ENCODE measurements at regions not wholly inside any gene's neighbourhood (a gene's known extent, or its start where the extent isn't known, plus 50 kb on each side); places are given as distances from the start of the nearest gene placed in this dataset.

DNA sequence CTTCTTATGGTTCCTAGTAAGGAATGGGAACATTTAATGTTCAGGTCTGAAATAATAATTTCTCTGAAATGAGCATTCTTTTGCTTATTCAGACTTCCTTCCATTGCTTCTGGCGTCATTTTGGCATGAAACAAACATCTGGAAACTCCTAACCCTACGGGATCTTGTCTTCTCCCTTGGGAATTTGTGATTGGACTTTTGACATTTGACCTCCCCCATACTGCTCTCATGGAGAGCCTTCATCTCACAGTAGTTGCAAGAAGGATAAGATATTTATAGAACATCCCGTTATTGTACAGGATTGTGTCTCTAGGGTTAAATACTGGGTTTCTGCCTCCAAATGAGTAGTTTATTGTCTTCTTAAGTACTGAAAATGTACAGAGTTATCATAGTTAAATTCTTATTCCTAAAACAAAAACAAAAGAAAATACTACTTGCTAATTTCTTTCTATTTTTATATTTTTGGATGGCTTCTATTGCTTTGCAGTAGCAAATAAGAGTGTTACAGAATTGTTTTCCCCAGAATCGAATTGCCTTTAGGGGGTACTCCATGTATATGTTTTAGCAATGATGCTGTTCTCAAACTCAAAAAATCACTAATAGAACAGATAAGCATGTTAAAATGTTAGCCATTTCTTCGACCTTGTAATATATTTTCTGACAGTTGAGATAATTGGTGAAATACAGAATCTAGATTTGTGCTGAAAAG lies 366.8 kb downstream of the DLEU7 start:
- 75% methylated on average over 5 of the region's 5 CpGs for WGBS
- TF ChIP-seq POLR2A (IDR thresholded peaks at IDR 0.05; ENCODE audit: low read depth): no peak
- no peak for TF ChIP-seq EP300 (IDR thresholded peaks at IDR 0.05)
- TF ChIP-seq POLR2AphosphoS5 (IDR thresholded peaks at IDR 0.05): no peak
- TF ChIP-seq, protein P1, sequence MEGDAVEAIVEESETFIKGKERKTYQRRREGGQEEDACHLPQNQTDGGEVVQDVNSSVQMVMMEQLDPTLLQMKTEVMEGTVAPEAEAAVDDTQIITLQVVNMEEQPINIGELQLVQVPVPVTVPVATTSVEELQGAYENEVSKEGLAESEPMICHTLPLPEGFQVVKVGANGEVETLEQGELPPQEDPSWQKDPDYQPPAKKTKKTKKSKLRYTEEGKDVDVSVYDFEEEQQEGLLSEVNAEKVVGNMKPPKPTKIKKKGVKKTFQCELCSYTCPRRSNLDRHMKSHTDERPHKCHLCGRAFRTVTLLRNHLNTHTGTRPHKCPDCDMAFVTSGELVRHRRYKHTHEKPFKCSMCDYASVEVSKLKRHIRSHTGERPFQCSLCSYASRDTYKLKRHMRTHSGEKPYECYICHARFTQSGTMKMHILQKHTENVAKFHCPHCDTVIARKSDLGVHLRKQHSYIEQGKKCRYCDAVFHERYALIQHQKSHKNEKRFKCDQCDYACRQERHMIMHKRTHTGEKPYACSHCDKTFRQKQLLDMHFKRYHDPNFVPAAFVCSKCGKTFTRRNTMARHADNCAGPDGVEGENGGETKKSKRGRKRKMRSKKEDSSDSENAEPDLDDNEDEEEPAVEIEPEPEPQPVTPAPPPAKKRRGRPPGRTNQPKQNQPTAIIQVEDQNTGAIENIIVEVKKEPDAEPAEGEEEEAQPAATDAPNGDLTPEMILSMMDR (IDR thresholded peaks at IDR 0.05): no peak
- no peak for DNase-seq (ENCODE audit: extremely low spot score)
- no peaks in the 10 kb centered on the region for H3K27me3 ChIP-seq
- H3K4me3 ChIP-seq: no peak overlapping the region
- no peak overlapping the region for H3K27ac ChIP-seq (replicated peaks in 1 of 4)
- H3K4me1 ChIP-seq: no peaks in the 10 kb centered on the region
- intact Hi-C loops (cut with DNase I): no loop called here
- H3K36me3 ChIP-seq: no peaks in the 10 kb centered on the region
- H3K9me3 ChIP-seq: no peaks in the 10 kb centered on the region

DNA sequence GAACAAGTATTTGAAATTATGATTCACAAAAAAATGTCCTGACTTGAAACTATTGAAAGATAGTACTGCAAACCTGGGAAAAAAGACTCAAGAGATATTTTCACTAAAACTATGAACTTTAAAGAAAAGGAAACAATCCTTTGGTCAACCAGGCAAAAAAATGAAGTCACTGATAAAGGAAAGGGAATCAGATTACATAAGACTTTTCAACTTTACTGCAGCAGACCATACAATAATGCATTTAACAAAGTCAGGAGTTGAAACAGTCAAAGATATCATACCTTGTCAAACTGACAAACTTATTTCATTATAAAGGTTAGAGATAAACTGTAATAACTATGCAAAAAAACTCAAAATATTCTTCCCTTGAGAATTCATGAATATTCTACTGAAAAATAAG lies 361.6 kb downstream of the DLEU7 start:
- TF ChIP-seq, protein P1 (IDR thresholded peaks at IDR 0.05): no peak
- TF ChIP-seq EP300 (IDR thresholded peaks at IDR 0.05): no peak
- TF ChIP-seq POLR2AphosphoS5 (IDR thresholded peaks at IDR 0.05): no peak
- no peak overlapping the region for H3K27ac ChIP-seq (replicated peaks in 1 of 4)
- H3K4me1 ChIP-seq: no peaks in the 10 kb centered on the region
- H3K27me3 ChIP-seq: no peaks in the 10 kb centered on the region
- no peaks in the 10 kb centered on the region for H3K9me3 ChIP-seq
- DNase-seq (ENCODE audit: extremely low spot score): no peak
- H3K4me3 ChIP-seq: no peak overlapping the region
- H3K36me3 ChIP-seq: no peaks in the 10 kb centered on the region
- intact Hi-C loops (cut with DNase I): no loop called here

DNA sequence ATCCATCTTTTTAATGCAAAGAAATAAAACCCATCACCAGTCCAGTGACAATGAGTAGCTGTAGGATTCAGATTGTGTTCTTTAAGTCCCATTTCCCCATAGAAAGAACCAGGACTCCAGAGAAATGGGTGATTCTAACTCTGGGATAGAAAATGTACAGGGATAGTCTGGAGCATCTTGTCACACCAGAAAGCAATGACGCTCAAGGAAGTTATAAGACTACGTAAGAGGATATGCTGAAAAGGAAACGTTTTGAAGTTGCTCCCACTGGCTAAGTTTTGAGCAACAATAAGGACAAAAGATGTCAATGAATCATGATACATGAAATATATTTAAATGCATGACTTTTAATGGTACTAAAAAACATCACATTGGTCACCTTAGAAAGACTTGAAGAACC lies 360.1 kb downstream of the DLEU7 start:
- WGBS: 86% methylated on average over 3 of the region's 3 CpGs
- intact Hi-C loops (cut with DNase I): no loop called here
- H3K27me3 ChIP-seq: no peaks in the 10 kb centered on the region

DNA sequence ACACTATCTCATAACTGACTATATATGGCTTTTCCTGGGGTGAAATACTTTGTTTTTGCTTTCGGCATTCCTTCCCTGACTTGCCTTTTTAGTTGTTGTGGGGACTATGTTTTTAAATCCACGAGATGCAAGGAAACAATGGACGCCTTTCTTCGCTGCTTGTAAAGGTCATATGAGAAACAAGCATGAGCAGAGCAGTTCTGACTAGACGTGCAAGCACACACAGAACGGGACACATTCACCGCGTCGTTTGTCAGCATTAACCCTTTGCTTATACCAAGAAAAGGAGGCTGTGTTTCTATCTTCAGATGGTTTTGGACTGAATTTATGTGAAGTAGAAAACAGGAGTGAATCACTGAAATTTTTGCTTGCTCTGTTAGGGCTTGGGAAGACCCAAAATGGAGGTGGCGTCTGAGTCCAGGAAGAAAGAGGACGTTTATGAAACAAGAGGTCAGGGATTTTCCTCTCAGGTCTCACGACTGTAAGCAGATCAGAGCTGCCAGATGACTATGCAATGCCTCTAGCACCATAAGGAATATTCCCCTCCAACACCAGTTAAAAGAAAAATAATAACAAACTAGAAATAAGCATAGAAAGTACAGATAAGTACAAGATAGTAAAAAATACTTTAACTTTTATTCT lies 358.9 kb downstream of the DLEU7 start:
- Histone ChIP-seq H3K27ac (replicated peaks in 1 of 4) (no peak overlapping the region), H3K27me3 (no peaks in the 10 kb centered on the region), H3K4me1 (no peaks in the 10 kb centered on the region), H3K9me3 (no peaks in the 10 kb centered on the region), H3K36me3 (no peaks in the 10 kb centered on the region), H3K4me3 (no peak overlapping the region)
- intact Hi-C loops (cut with DNase I): no loop called here
- no peak for TF ChIP-seq POLR2A (IDR thresholded peaks at IDR 0.05; ENCODE audit: low read depth)
- no peak for DNase-seq (ENCODE audit: extremely low spot score)
- WGBS: 73% methylated on average over 12 of the region's 12 CpGs

More for the DNA sequence above, 360.1 kb downstream of the DLEU7 start:
- Histone ChIP-seq H3K36me3 (no peaks in the 10 kb centered on the region), H3K4me1 (no peaks in the 10 kb centered on the region), H3K4me3 (no peak overlapping the region), H3K9me3 (no peaks in the 10 kb centered on the region), H3K27ac (replicated peaks in 1 of 4) (no peak overlapping the region)
- TF ChIP-seq, protein P1 (IDR thresholded peaks at IDR 0.05): no peak
- no peak for TF ChIP-seq EP300 (IDR thresholded peaks at IDR 0.05)
- DNase-seq (ENCODE audit: extremely low spot score): no peak

DNA sequence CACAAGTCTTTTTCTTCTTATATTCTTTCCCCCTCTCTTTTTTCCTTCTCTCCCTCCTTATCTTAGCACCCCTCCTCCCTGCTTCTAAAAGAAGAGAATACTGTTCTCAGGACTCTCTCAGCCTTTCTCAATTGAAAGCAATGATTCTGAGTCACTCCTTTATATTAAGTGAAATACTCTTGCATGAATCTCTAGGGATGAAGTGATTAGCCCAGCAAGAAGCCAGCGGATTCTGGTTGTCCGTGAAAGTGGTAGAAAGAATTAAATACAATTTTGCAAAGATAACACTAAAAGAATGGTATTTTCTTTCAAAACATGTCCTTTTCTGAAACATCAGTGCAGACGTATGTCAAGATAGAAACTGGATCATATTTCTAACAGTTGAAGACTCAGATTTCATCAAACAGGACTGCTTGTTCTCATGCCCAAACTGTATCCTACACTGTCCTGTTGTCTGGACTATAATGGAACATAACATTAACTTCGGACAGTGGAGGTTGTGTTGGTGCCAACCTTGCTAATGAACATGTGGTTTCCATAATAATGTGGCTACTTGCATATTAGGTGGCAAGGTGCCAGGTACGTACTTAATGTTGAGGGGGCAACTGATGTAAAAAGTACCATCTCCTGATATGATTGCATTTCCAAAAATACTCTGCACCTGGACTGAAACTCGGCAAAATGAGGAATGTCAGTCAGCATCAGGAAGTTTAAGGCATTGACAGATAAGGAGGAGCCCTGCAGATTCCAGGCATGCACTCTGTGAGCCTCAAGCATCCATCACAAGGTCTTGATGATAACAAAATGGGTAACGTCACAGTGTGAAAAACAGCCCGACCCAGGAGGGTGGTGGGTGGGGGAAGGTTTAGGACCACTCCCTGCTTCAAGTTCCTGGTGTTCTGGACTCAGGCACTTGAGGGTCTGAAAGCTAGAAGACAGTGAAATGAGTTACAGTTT lies 357.2 kb downstream of the DLEU7 start:
- Histone ChIP-seq H3K4me3 (no peak overlapping the region), H3K27ac (replicated peaks in 1 of 4) (no peak overlapping the region), H3K9me3 (no peaks in the 10 kb centered on the region), H3K36me3 (no peaks in the 10 kb centered on the region), H3K27me3 (no peaks in the 10 kb centered on the region), H3K4me1 (no peaks in the 10 kb centered on the region)
- 51% methylated on average over 8 of the region's 8 CpGs for WGBS
- no peak for DNase-seq (ENCODE audit: extremely low spot score)
- intact Hi-C loops (cut with DNase I): no loop called here
- TF ChIP-seq, protein P1 (IDR thresholded peaks at IDR 0.05): no peak
- TF ChIP-seq EP300 (IDR thresholded peaks at IDR 0.05): no peak

All from esophagus muscularis mucosa (tissue), 4 donors.